ENCODE measurements at regions not wholly inside any gene's neighbourhood (a gene's known extent, or its start where the extent isn't known, plus 50 kb on each side); places are given as distances from the start of the nearest gene placed in this dataset.

GRCh38 chr4:187258651-187259401, 535.2 kb upstream of the FAT1 start:
- Histone ChIP-seq H3K27me3 (ENCODE audit: control insufficient read depth in 3 of 3, insufficient read depth in 3 of 3, low read length in 2 of 3) (no peaks in the 10 kb centered on the region), H3K9ac (ENCODE audit: insufficient read depth in 1 of 2, low read length in 2 of 2) (no peak overlapping the region), H3K36me3 (ENCODE audit: control insufficient read depth in 4 of 4, insufficient read depth in 4 of 4, low read length in 4 of 4) (no peaks in the 10 kb centered on the region), H3K4me3 (no peak overlapping the region), H3K4me1 (ENCODE audit: control insufficient read depth in 5 of 5, insufficient read depth in 5 of 5, low read length in 5 of 5) (no peaks in the 10 kb centered on the region), H3K27ac (ENCODE audit: low read depth in 1 of 2, low read length in 1 of 2) (no peak overlapping the region), H3K9me3 (ENCODE audit: control insufficient read depth in 4 of 4, insufficient read depth in 3 of 4, low read length in 3 of 4) (peaks cover 0 to 2% (median 0%) of the 10 kb centered on the region in 4 donors)
- no peak for ATAC-seq (ENCODE audit: insufficient read depth, low FRiP score)
- TF ChIP-seq CTCF (IDR thresholded peaks at IDR 0.05; ENCODE audit: control extremely low read depth, extremely low read depth) = no peak
- DNase-seq = no peak
- 56 to 66% methylated on average over 7 of the region's 7 CpGs for WGBS, 2 donors

- ATAC-seq (ENCODE audit: insufficient read depth, low FRiP score) (no peak), DNase-seq (no peak)
- Histone ChIP-seq H3K27me3 (ENCODE audit: control insufficient read depth in 3 of 3, insufficient read depth in 3 of 3, low read length in 2 of 3) (no peaks in the 10 kb centered on the region), H3K27ac (ENCODE audit: low read depth in 1 of 2, low read length in 1 of 2) (no peak overlapping the region), H3K4me3 (no peak overlapping the region), H3K36me3 (ENCODE audit: control insufficient read depth in 4 of 4, insufficient read depth in 4 of 4, low read length in 4 of 4) (no peaks in the 10 kb centered on the region), H3K9me3 (ENCODE audit: control insufficient read depth in 4 of 4, insufficient read depth in 3 of 4, low read length in 3 of 4) (peaks cover 0 to 3% (median 1%) of the 10 kb centered on the region in 4 donors), H3K4me1 (ENCODE audit: control insufficient read depth in 5 of 5, insufficient read depth in 5 of 5, low read length in 5 of 5) (no peaks in the 10 kb centered on the region), H3K9ac (ENCODE audit: insufficient read depth in 1 of 2, low read length in 2 of 2) (no peak overlapping the region)
- 30 to 61% methylated on average over 2 of the region's 2 CpGs for WGBS, 2 donors
- TF ChIP-seq CTCF (IDR thresholded peaks at IDR 0.05; ENCODE audit: control extremely low read depth, extremely low read depth) = no peak
Observed at GRCh38 chr4:187268940-187269339, 545.3 kb upstream of the FAT1 start.

- Histone ChIP-seq H3K36me3 (ENCODE audit: control insufficient read depth in 4 of 4, insufficient read depth in 4 of 4, low read length in 4 of 4) (no peaks in the 10 kb centered on the region), H3K4me3 (no peak overlapping the region), H3K9me3 (ENCODE audit: control insufficient read depth in 4 of 4, insufficient read depth in 3 of 4, low read length in 3 of 4) (peaks cover 0 to 3% (median 1%) of the 10 kb centered on the region in 4 donors), H3K27me3 (ENCODE audit: control insufficient read depth in 3 of 3, insufficient read depth in 3 of 3, low read length in 2 of 3) (no peaks in the 10 kb centered on the region), H3K4me1 (ENCODE audit: control insufficient read depth in 5 of 5, insufficient read depth in 5 of 5, low read length in 5 of 5) (peaks cover 0 to under 1% (median 0%) of the 10 kb centered on the region in 5 donors), H3K27ac (ENCODE audit: low read depth in 1 of 2, low read length in 1 of 2) (no peak overlapping the region), H3K9ac (ENCODE audit: insufficient read depth in 1 of 2, low read length in 2 of 2) (no peak overlapping the region)
- ATAC-seq (ENCODE audit: insufficient read depth, low FRiP score) (no peak), DNase-seq (no peak)
- no peak for TF ChIP-seq CTCF (IDR thresholded peaks at IDR 0.05; ENCODE audit: control extremely low read depth, extremely low read depth)
- 38 to 45% methylated on average over 3 of the region's 3 CpGs for WGBS, 2 donors
Observed at GRCh38 chr4:187270154-187270553, 546.5 kb upstream of the FAT1 start.
